ENCODE measurements at regions not wholly inside any gene's neighbourhood (a gene's known extent, or its start where the extent isn't known, plus 50 kb on each side); places are given as distances from the start of the nearest gene placed in this dataset.
"Not testable (repeated sequence)": the region's sequence is repeated elsewhere in the genome, so short reads cannot be mapped to it uniquely, and the experiment has no call there.

GRCh38 chr2:142718576-142719155 is 158.8 kb upstream of the KYNU start:
- DNase-seq (ENCODE audit: low read depth in 4 of 4, low spot score in 3 of 4): no peak

- no peak for DNase-seq (ENCODE audit: low read depth in 4 of 4, low spot score in 3 of 4)
Observed at GRCh38 chr2:142716463-142717242, 160.8 kb upstream of the KYNU start.

- no peak for DNase-seq (ENCODE audit: low read depth in 4 of 4, low spot score in 3 of 4)
Observed at GRCh38 chr2:142714600-142714999, 162.9 kb upstream of the KYNU start.

GRCh38 chr2:142710336-142710735 is 167.1 kb upstream of the KYNU start:
- DNase-seq (ENCODE audit: low read depth in 4 of 4, low spot score in 3 of 4): no peak

- no peak for DNase-seq (ENCODE audit: low read depth in 4 of 4, low spot score in 3 of 4)
Observed at GRCh38 chr2:142707318-142707717, 170.1 kb upstream of the KYNU start.

- DNase-seq (ENCODE audit: low read depth in 4 of 4, low spot score in 3 of 4): not testable (repeated sequence)
Observed at GRCh38 chr2:142702397-142702796, 175.1 kb upstream of the KYNU start.

GRCh38 chr2:142695350-142696257 is 181.9 kb upstream of the KYNU start:
- DNase-seq (ENCODE audit: low read depth in 4 of 4, low spot score in 3 of 4): not testable (repeated sequence)

- DNase-seq (ENCODE audit: low read depth in 4 of 4, low spot score in 3 of 4): no peak
Observed at GRCh38 chr2:142694282-142694681, 183.2 kb upstream of the KYNU start.

- no peak for DNase-seq (ENCODE audit: low read depth in 4 of 4, low spot score in 3 of 4)
Observed at GRCh38 chr2:142693171-142693950, 184.1 kb upstream of the KYNU start.

GRCh38 chr2:142688856-142689605 is 188.4 kb upstream of the KYNU start:
- DNase-seq (ENCODE audit: low read depth in 4 of 4, low spot score in 3 of 4): no peak

GRCh38 chr2:142687509-142687908 is 190.0 kb upstream of the KYNU start:
- DNase-seq (ENCODE audit: low read depth in 4 of 4, low spot score in 3 of 4): no peak

- DNase-seq (ENCODE audit: low read depth in 4 of 4, low spot score in 3 of 4): no peak
Observed at GRCh38 chr2:142687075-142687474, 190.4 kb upstream of the KYNU start.

GRCh38 chr2:142684667-142685066 is 192.8 kb upstream of the KYNU start:
- DNase-seq (ENCODE audit: low read depth in 4 of 4, low spot score in 3 of 4): no peak

GRCh38 chr2:142682528-142682927 is 194.9 kb upstream of the KYNU start:
- DNase-seq (ENCODE audit: low read depth in 4 of 4, low spot score in 3 of 4): no peak

GRCh38 chr2:142681952-142682351 is 195.5 kb upstream of the KYNU start:
- DNase-seq (ENCODE audit: low read depth in 4 of 4, low spot score in 3 of 4): no peak

GRCh38 chr2:142678164-142678563 is 199.3 kb upstream of the KYNU start:
- DNase-seq (ENCODE audit: low read depth in 4 of 4, low spot score in 3 of 4): no peak

- no peak for DNase-seq (ENCODE audit: low read depth in 4 of 4, low spot score in 3 of 4)
Observed at GRCh38 chr2:142675398-142675797, 202.1 kb upstream of the KYNU start.

GRCh38 chr2:142673836-142674235 is 203.6 kb upstream of the KYNU start:
- DNase-seq (ENCODE audit: low read depth in 4 of 4, low spot score in 3 of 4): no peak

- DNase-seq (ENCODE audit: low read depth in 4 of 4, low spot score in 3 of 4): no peak
Observed at GRCh38 chr2:142672698-142673097, 204.8 kb upstream of the KYNU start.

- no peak for DNase-seq (ENCODE audit: low read depth in 4 of 4, low spot score in 3 of 4)
Observed at GRCh38 chr2:142670362-142670761, 207.1 kb upstream of the KYNU start.
